ENCODE measurements at regions not wholly inside any gene's neighbourhood (a gene's known extent, or its start where the extent isn't known, plus 50 kb on each side); places are given as distances from the start of the nearest gene placed in this dataset.

DNA sequence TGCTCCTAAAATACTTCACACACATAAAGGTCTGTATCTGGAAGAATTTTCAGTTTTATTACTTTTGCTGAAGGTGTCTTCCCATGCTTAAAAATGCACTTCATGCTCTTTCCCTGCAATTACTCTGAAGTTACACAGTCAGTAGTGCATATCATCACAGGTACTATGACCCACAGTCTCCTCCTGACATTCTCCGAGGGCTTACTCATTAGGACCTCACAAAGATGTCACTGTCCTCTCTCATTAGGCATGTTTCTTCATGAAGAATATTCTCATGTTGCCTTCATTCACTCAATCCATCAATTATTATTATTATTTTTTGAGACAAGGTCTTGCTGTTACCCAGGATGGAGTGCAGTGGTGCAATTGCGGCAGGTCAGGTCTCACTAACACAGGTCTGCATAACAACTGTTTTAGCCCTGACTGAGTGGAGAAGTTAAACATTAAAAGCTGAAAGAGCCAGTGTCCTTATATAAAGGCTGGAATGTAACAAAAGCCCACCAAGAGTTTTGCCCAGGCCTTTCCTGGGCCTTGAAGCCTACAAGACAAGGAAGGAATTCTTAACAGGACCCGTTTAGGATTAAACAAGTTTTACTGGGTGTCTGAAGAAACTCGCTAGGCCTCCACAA is 119.5 kb upstream of the WSCD2 start:
- Mint-ChIP-seq H3K4me1 (no peaks in the 10 kb centered on the region), H3K9me3 (no peaks in the 10 kb centered on the region), H3K27me3 (peaks cover 18 to 35% of the 10 kb centered on the region in 2 donors), H3K4me3 (no peak overlapping the region), H3K36me3 (no peaks in the 10 kb centered on the region), H3K27ac (no peak overlapping the region)
- H3K27me3 ChIP-seq (replicated peaks in 1 of 2; ENCODE audit: control insufficient read depth in 2 of 2, extremely low read depth in 1 of 2, insufficient read depth in 2 of 2, low read length in 1 of 2), result no peaks in the 10 kb centered on the region
- no peaks in the 10 kb centered on the region for H3K9me3 ChIP-seq
- H3K27ac ChIP-seq (ENCODE audit: low read length), result no peak overlapping the region
- no peak overlapping the region for H3K4me3 ChIP-seq (ENCODE audit: control insufficient read depth in 1 of 2, extremely low read depth in 1 of 2, low read length in 1 of 2)
- ATAC-seq (replicated peaks in 1 of 4), result no peak
- no peaks in the 10 kb centered on the region for H3K36me3 ChIP-seq (ENCODE audit: control insufficient read depth in 2 of 2, extremely low read depth in 1 of 2, insufficient read depth in 1 of 2, low read length in 1 of 2)
- POLR2A ChIA-PET, result no interaction called here
- CTCF ChIA-PET, result no interaction called here
- DNase-seq, result no peak
- H3K4me1 ChIP-seq (ENCODE audit: control insufficient read depth in 1 of 2, extremely low read depth in 1 of 2, insufficient read depth in 2 of 2, low read length in 2 of 2), result no peaks in the 10 kb centered on the region
- WGBS (ENCODE audit: insufficient coverage), result 94% methylated on average over 2 of the region's 4 CpGs

DNA sequence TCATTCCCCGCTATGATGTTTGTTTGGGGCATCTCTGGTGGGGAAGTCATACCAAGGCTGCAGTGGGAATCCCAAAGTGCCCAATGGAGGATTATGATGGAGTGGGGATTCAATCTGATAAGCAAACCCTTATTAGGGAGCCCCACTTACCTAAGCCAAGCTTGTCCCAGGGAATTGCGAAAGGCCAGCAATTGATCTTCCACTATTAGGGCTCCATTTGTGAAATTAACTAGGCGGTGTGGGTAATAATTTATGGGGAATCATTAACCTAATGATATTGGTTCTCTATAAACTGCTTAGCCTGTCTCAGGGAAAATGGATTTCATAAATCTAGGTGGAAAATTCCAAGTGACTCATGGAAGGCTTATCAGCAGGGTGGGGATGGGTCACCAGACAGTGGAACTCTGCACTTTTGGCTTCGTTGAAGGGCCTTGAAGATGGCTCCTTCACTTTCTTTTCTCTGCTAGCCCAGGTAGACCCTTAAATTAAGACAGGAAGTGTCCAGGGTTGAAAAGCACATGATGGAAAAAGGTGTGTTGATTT is 113.0 kb upstream of the WSCD2 start:
- H3K9me3 ChIP-seq, result no peaks in the 10 kb centered on the region
- Mint-ChIP-seq H3K27me3 (peaks cover 17 to 40% of the 10 kb centered on the region in 2 donors), H3K36me3 (no peaks in the 10 kb centered on the region), H3K4me1 (no peaks in the 10 kb centered on the region), H3K27ac (no peak overlapping the region), H3K9me3 (peaks cover 0 to 3% (median 0%) of the 10 kb centered on the region in 3 donors), H3K4me3 (no peak overlapping the region)
- ATAC-seq (replicated peaks in 1 of 4) (no peak), DNase-seq (no peak)
- H3K36me3 ChIP-seq (ENCODE audit: control insufficient read depth in 2 of 2, extremely low read depth in 1 of 2, insufficient read depth in 1 of 2, low read length in 1 of 2), result no peaks in the 10 kb centered on the region
- POLR2A ChIA-PET, result no interaction called here
- CTCF ChIA-PET, result no interaction called here
- H3K27ac ChIP-seq (ENCODE audit: low read length), result no peak overlapping the region
- H3K4me3 ChIP-seq (ENCODE audit: control insufficient read depth in 1 of 2, extremely low read depth in 1 of 2, low read length in 1 of 2), result no peak overlapping the region
- no peaks in the 10 kb centered on the region for H3K4me1 ChIP-seq (ENCODE audit: control insufficient read depth in 1 of 2, extremely low read depth in 1 of 2, insufficient read depth in 2 of 2, low read length in 2 of 2)
- no CpG with 5 or more reads among the region's 4 CpGs for WGBS (ENCODE audit: insufficient coverage)
- H3K27me3 ChIP-seq (replicated peaks in 1 of 2; ENCODE audit: control insufficient read depth in 2 of 2, extremely low read depth in 1 of 2, insufficient read depth in 2 of 2, low read length in 1 of 2), result peaks cover 0 to 5% of the 10 kb centered on the region in 2 experiments

DNA sequence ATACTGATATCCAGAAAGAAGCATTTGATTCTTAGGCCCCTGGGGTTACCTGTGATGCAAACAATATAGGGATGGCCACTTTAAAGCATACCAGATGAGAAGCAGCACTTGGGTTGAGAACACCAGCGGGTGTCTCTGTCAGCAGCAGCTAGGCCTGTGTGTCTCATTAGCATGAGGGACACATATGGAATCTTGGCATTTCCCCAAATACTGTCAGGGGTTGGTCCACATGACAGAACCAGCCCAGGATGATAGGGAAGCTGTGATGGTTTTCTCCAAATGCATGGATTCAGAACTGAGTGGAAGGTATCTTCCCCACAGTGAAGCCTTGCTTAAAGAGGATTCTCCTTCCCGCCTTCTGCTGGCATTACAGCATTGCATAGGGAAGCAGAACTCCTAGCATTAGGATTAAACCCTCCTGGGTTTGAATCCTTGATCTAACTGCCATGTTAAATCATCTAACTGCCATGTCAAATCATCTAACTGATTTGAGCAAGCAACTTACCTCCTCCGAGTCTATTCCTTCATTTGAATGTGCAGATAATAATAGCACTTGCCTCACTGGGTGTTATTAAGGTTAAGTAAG is 111.5 kb upstream of the WSCD2 start:
- H3K27me3 Mint-ChIP-seq, result peaks cover 13 to 33% of the 10 kb centered on the region in 2 donors
- H3K9me3 ChIP-seq, result no peaks in the 10 kb centered on the region
- 87% methylated on average over 2 of the region's 3 CpGs for WGBS (ENCODE audit: insufficient coverage)
- ChIA-PET POLR2A (no interaction called here), CTCF (no interaction called here)
- no peaks in the 10 kb centered on the region for H3K36me3 Mint-ChIP-seq
- H3K4me1 ChIP-seq (ENCODE audit: control insufficient read depth in 1 of 2, extremely low read depth in 1 of 2, insufficient read depth in 2 of 2, low read length in 2 of 2), result no peaks in the 10 kb centered on the region
- ATAC-seq (replicated peaks in 1 of 4) (no peak), DNase-seq (no peak)
- H3K27ac ChIP-seq (ENCODE audit: low read length), result no peak overlapping the region
- no peak overlapping the region for H3K27ac Mint-ChIP-seq
- peaks cover 0 to 3% (median 0%) of the 10 kb centered on the region in 3 donors for H3K9me3 Mint-ChIP-seq
- H3K4me3 ChIP-seq (ENCODE audit: control insufficient read depth in 1 of 2, extremely low read depth in 1 of 2, low read length in 1 of 2), result no peak overlapping the region
- no peaks in the 10 kb centered on the region for H3K36me3 ChIP-seq (ENCODE audit: control insufficient read depth in 2 of 2, extremely low read depth in 1 of 2, insufficient read depth in 1 of 2, low read length in 1 of 2)
- no peaks in the 10 kb centered on the region for H3K4me1 Mint-ChIP-seq
- no peak overlapping the region for H3K4me3 Mint-ChIP-seq
- peaks cover 0 to 11% of the 10 kb centered on the region in 2 experiments for H3K27me3 ChIP-seq (replicated peaks in 1 of 2; ENCODE audit: control insufficient read depth in 2 of 2, extremely low read depth in 1 of 2, insufficient read depth in 2 of 2, low read length in 1 of 2)

DNA sequence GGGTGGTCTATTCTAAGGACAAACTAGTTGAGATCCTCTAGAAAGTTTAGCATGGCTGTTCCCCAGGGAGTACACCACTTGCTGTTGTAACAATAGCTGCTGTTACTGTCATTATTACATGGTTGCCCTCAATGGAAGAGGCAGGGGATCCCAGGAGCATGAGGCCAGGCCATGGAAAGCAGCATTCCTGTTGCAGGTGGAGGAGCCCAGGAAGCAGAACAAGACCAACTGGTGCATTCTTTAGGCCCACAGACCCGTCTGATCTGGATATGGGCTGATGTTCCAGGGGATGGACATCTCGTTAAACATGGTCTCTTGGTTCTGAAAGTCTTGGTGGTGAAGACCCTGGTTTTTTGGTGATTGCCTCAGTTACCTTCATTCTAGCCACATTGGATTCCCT is 109.2 kb upstream of the WSCD2 start:
- H3K4me3 Mint-ChIP-seq, result no peak overlapping the region
- peaks cover 7 to 17% of the 10 kb centered on the region in 2 donors for H3K27me3 Mint-ChIP-seq
- no peaks in the 10 kb centered on the region for H3K36me3 Mint-ChIP-seq
- 20% methylated on average over 1 of the region's 2 CpGs for WGBS (ENCODE audit: insufficient coverage)
- H3K27ac ChIP-seq (ENCODE audit: low read length), result no peak overlapping the region
- H3K4me1 Mint-ChIP-seq, result no peaks in the 10 kb centered on the region
- H3K27me3 ChIP-seq (replicated peaks in 1 of 2; ENCODE audit: control insufficient read depth in 2 of 2, extremely low read depth in 1 of 2, insufficient read depth in 2 of 2, low read length in 1 of 2), result peaks cover 0 to 12% of the 10 kb centered on the region in 2 experiments
- H3K4me1 ChIP-seq (ENCODE audit: control insufficient read depth in 1 of 2, extremely low read depth in 1 of 2, insufficient read depth in 2 of 2, low read length in 2 of 2), result no peaks in the 10 kb centered on the region
- no peak overlapping the region for H3K27ac Mint-ChIP-seq
- H3K9me3 Mint-ChIP-seq, result peaks cover 0 to 3% (median 0%) of the 10 kb centered on the region in 3 donors
- no peaks in the 10 kb centered on the region for H3K9me3 ChIP-seq
- POLR2A ChIA-PET, result no interaction called here
- no peaks in the 10 kb centered on the region for H3K36me3 ChIP-seq (ENCODE audit: control insufficient read depth in 2 of 2, extremely low read depth in 1 of 2, insufficient read depth in 1 of 2, low read length in 1 of 2)
- CTCF ChIA-PET, result no interaction called here
- no peak for DNase-seq
- ATAC-seq (replicated peaks in 1 of 4), result no peak
- no peak overlapping the region for H3K4me3 ChIP-seq (ENCODE audit: control insufficient read depth in 1 of 2, extremely low read depth in 1 of 2, low read length in 1 of 2)

DNA sequence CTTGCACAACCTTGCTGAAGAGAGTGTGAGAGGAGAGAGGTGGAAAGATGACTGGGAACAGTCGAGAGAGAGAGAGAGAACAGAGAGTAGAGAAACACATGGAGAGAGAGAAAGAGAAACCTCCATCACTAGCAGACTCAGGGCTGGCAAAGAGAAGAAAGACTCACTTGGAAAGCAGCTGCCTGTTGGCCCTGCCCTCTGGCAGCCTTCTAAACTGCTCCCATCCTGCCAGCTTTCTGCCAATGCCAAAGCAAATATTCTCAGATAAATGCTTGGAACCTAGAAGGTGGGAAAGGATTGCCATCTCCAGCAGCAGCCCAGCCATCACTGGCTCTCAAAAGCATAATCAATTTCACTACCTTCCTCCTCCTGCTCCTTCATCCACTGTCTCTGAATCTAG is 107.9 kb upstream of the WSCD2 start:
- H3K9me3 ChIP-seq, result no peaks in the 10 kb centered on the region
- Mint-ChIP-seq H3K27me3 (peaks cover 3 to 10% of the 10 kb centered on the region in 2 donors), H3K4me1 (no peaks in the 10 kb centered on the region), H3K27ac (no peak overlapping the region), H3K36me3 (no peaks in the 10 kb centered on the region), H3K9me3 (peaks cover 0 to 3% (median 0%) of the 10 kb centered on the region in 3 donors), H3K4me3 (no peak overlapping the region)
- H3K27ac ChIP-seq (ENCODE audit: low read length), result no peak overlapping the region
- WGBS (ENCODE audit: insufficient coverage), result no CpG with 5 or more reads among the region's 1 CpG
- no peak overlapping the region for H3K4me3 ChIP-seq (ENCODE audit: control insufficient read depth in 1 of 2, extremely low read depth in 1 of 2, low read length in 1 of 2)
- ChIA-PET POLR2A (no interaction called here), CTCF (no interaction called here)
- peaks cover 0 to 15% of the 10 kb centered on the region in 2 experiments for H3K27me3 ChIP-seq (replicated peaks in 1 of 2; ENCODE audit: control insufficient read depth in 2 of 2, extremely low read depth in 1 of 2, insufficient read depth in 2 of 2, low read length in 1 of 2)
- no peak for DNase-seq
- H3K36me3 ChIP-seq (ENCODE audit: control insufficient read depth in 2 of 2, extremely low read depth in 1 of 2, insufficient read depth in 1 of 2, low read length in 1 of 2), result no peaks in the 10 kb centered on the region
- H3K4me1 ChIP-seq (ENCODE audit: control insufficient read depth in 1 of 2, extremely low read depth in 1 of 2, insufficient read depth in 2 of 2, low read length in 2 of 2), result no peaks in the 10 kb centered on the region
- ATAC-seq (replicated peaks in 1 of 4), result no peak

DNA sequence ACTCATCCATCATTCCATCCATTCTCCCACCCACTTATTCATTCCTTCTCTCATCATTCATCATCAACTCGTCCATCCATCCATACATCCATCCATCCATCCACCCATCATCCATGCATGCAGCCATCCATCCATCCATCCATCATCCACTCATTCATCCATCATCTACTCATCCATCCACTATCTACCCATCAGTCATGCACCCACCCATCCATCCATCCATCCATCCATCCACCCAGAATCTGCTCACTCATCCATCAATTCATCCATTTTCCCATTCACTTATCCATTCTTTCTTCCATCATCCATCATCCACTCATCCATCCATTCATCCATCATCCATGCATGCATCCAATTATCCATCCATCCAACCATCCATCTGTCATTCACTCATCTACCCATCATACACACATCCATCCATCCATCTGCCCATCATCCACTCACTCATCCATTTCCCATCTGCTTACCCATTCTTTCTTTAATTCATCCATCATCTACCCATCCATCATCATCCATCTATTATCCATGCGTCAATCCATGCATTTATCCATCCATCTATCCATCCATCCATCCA is 107.1 kb upstream of the WSCD2 start:
- ChIA-PET CTCF (no interaction called here), POLR2A (no interaction called here)
- Histone ChIP-seq H3K9me3 (no peaks in the 10 kb centered on the region), H3K4me1 (ENCODE audit: control insufficient read depth in 1 of 2, extremely low read depth in 1 of 2, insufficient read depth in 2 of 2, low read length in 2 of 2) (no peaks in the 10 kb centered on the region), H3K4me3 (ENCODE audit: control insufficient read depth in 1 of 2, extremely low read depth in 1 of 2, low read length in 1 of 2) (no peak overlapping the region), H3K27me3 (replicated peaks in 1 of 2; ENCODE audit: control insufficient read depth in 2 of 2, extremely low read depth in 1 of 2, insufficient read depth in 2 of 2, low read length in 1 of 2) (peaks cover 0 to 15% of the 10 kb centered on the region in 2 experiments), H3K27ac (ENCODE audit: low read length) (no peak overlapping the region), H3K36me3 (ENCODE audit: control insufficient read depth in 2 of 2, extremely low read depth in 1 of 2, insufficient read depth in 1 of 2, low read length in 1 of 2) (no peaks in the 10 kb centered on the region)
- no peaks in the 10 kb centered on the region for H3K36me3 Mint-ChIP-seq
- H3K4me1 Mint-ChIP-seq, result no peaks in the 10 kb centered on the region
- H3K9me3 Mint-ChIP-seq, result peaks cover 0 to 3% (median 0%) of the 10 kb centered on the region in 3 donors
- 44% methylated on average over 1 of the region's 2 CpGs for WGBS (ENCODE audit: insufficient coverage)
- H3K27me3 Mint-ChIP-seq, result peaks cover 2 to 10% of the 10 kb centered on the region in 2 donors
- DNase-seq (no peak), ATAC-seq (replicated peaks in 1 of 4) (no peak)
- H3K4me3 Mint-ChIP-seq, result no peak overlapping the region
- no peak overlapping the region for H3K27ac Mint-ChIP-seq

Measured in T-cell (primary cell).